Suprapubic skin (tissue), 3 donors: ENCODE measurements at regions not wholly inside any gene's neighbourhood (a gene's known extent, or its start where the extent isn't known, plus 50 kb on each side); places are given as distances from the start of the nearest gene placed in this dataset.

Source experiments
- CTCF ChIP-seq, 2 donors: fragments of 200-600 bp in 1 of 2; fragments of 450-650 bp in 1 of 2; sonication (generic) in 1 of 2; IDR thresholded peaks; one replicate each; pipeline ENCODE4 v1.5.1; 2016 to 2019; ENCODE audit warnings: antibody characterized with exemption in 2 of 2, mild to moderate bottlenecking in 1 of 2, moderate library complexity in 1 of 2
- POLR2AphosphoS5 ChIP-seq, 3 donors: sonication (generic); formaldehyde crosslinking; IDR thresholded peaks; one replicate each; pipeline ENCODE4 v1.6.1; 2017; ENCODE audit warnings: antibody characterized with exemption in 3 of 3

- TF ChIP-seq CTCF (IDR thresholded peaks at IDR 0.05) = no peak
- TF ChIP-seq POLR2AphosphoS5 (IDR thresholded peaks at IDR 0.05) = no peak
Observed at GRCh38 chr20:37458761-37459160, 62.3 kb upstream of the NNAT start.
